ENCODE measurements at regions not wholly inside any gene's neighbourhood (a gene's known extent, or its start where the extent isn't known, plus 50 kb on each side); places are given as distances from the start of the nearest gene placed in this dataset.
"Not testable (repeated sequence)": the region's sequence is repeated elsewhere in the genome, so short reads cannot be mapped to it uniquely, and the experiment has no call there.

- Histone ChIP-seq H3K4me2 (no peak overlapping the region), H3K4me3 (no peak overlapping the region), H3K9ac (no peak overlapping the region), H3K4me1 (no peaks in the 10 kb centered on the region), H3K9me3 (replicated peaks in 1 of 11) (no peaks in the 10 kb centered on the region), H3K36me3 (no peaks in the 10 kb centered on the region), H3K27ac (no peak overlapping the region), H4K20me1 (no peaks in the 10 kb centered on the region), H3K27me3 (no peaks in the 10 kb centered on the region)
- no peak for TF ChIP-seq Cebpa-rat (IDR thresholded peaks at IDR 0.05)
Measured at GRCh38 chr2:191496838-191497237, 181.1 kb upstream of the NABP1 start.

- no peaks in the 10 kb centered on the region for H3K27me3 ChIP-seq
Measured at GRCh38 chr2:191497822-191498221, 180.1 kb upstream of the NABP1 start.

GRCh38 chr2:191499050-191499449 is 178.9 kb upstream of the NABP1 start:
- no peak overlapping the region for H3K27ac ChIP-seq
- H3K4me1 ChIP-seq, result no peaks in the 10 kb centered on the region
- H4K20me1 ChIP-seq, result no peaks in the 10 kb centered on the region
- no peaks in the 10 kb centered on the region for H3K36me3 ChIP-seq
- H3K4me2 ChIP-seq, result no peak overlapping the region
- no peaks in the 10 kb centered on the region for H3K9me3 ChIP-seq (replicated peaks in 1 of 11)
- H3K27me3 ChIP-seq, result no peaks in the 10 kb centered on the region
- H3K9ac ChIP-seq, result no peak overlapping the region
- H3K4me3 ChIP-seq, result no peak overlapping the region
- TF ChIP-seq Cebpa-rat (IDR thresholded peaks at IDR 0.05), result no peak

More at GRCh38 chr2:191497822-191498221, 180.1 kb upstream of the NABP1 start:
- H3K9me3 ChIP-seq (replicated peaks in 1 of 11), result no peaks in the 10 kb centered on the region
- H3K9ac ChIP-seq, result no peak overlapping the region
- no peaks in the 10 kb centered on the region for H4K20me1 ChIP-seq
- H3K4me3 ChIP-seq, result no peak overlapping the region
- no peak overlapping the region for H3K27ac ChIP-seq
- H3K4me1 ChIP-seq, result no peaks in the 10 kb centered on the region
- H3K4me2 ChIP-seq, result no peak overlapping the region
- no peaks in the 10 kb centered on the region for H3K36me3 ChIP-seq
- TF ChIP-seq Cebpa-rat (IDR thresholded peaks at IDR 0.05), result no peak

- no peak for TF ChIP-seq Cebpa-rat (IDR thresholded peaks at IDR 0.05)
- Histone ChIP-seq H3K27me3 (no peaks in the 10 kb centered on the region), H4K20me1 (no peaks in the 10 kb centered on the region), H3K4me2 (no peak overlapping the region), H3K27ac (no peak overlapping the region), H3K4me3 (no peak overlapping the region), H3K9me3 (replicated peaks in 1 of 11) (no peaks in the 10 kb centered on the region), H3K4me1 (no peaks in the 10 kb centered on the region), H3K9ac (no peak overlapping the region), H3K36me3 (no peaks in the 10 kb centered on the region)
Measured at GRCh38 chr2:191499874-191500565, 177.9 kb upstream of the NABP1 start.

- H3K27me3 ChIP-seq, result no peaks in the 10 kb centered on the region
- no peak for TF ChIP-seq Cebpa-rat (IDR thresholded peaks at IDR 0.05)
Measured at GRCh38 chr2:191500566-191500883, 177.4 kb upstream of the NABP1 start.

GRCh38 chr2:191500884-191501560 is 176.9 kb upstream of the NABP1 start:
- TF ChIP-seq Cebpa-rat (IDR thresholded peaks at IDR 0.05), result no peak
- H3K36me3 ChIP-seq, result no peaks in the 10 kb centered on the region
- no peak overlapping the region for H3K9ac ChIP-seq
- no peaks in the 10 kb centered on the region for H3K27me3 ChIP-seq
- H3K4me1 ChIP-seq, result no peaks in the 10 kb centered on the region
- H3K9me3 ChIP-seq (replicated peaks in 1 of 11), result 0 out of 22 replicates have a peak, but pooled peaks cover 0 to under 1% (median 0%) of the 10 kb centered on the region in 11 experiments
- no peak overlapping the region for H3K4me2 ChIP-seq
- no peak overlapping the region for H3K27ac ChIP-seq
- no peak overlapping the region for H3K4me3 ChIP-seq
- no peaks in the 10 kb centered on the region for H4K20me1 ChIP-seq

More at GRCh38 chr2:191500566-191500883, 177.4 kb upstream of the NABP1 start:
- H3K4me3 ChIP-seq, result no peak overlapping the region
- no peaks in the 10 kb centered on the region for H3K36me3 ChIP-seq
- H3K27ac ChIP-seq, result no peak overlapping the region
- H3K9me3 ChIP-seq (replicated peaks in 1 of 11), result no peaks in the 10 kb centered on the region
- no peak overlapping the region for H3K9ac ChIP-seq
- no peak overlapping the region for H3K4me2 ChIP-seq
- no peaks in the 10 kb centered on the region for H4K20me1 ChIP-seq
- H3K4me1 ChIP-seq, result no peaks in the 10 kb centered on the region

- Histone ChIP-seq H3K9ac (no peak overlapping the region), H4K20me1 (no peaks in the 10 kb centered on the region), H3K4me1 (no peaks in the 10 kb centered on the region), H3K4me3 (no peak overlapping the region), H3K4me2 (no peak overlapping the region), H3K27ac (no peak overlapping the region), H3K27me3 (no peaks in the 10 kb centered on the region), H3K36me3 (no peaks in the 10 kb centered on the region), H3K9me3 (replicated peaks in 1 of 11) (peaks cover 0 to 7% (median 4%) of the 10 kb centered on the region in 11 experiments; a peak in 5 of 22 replicates)
- no peak for TF ChIP-seq Cebpa-rat (IDR thresholded peaks at IDR 0.05)
Measured at GRCh38 chr2:191501561-191502168, 176.3 kb upstream of the NABP1 start.

- Histone ChIP-seq H3K27ac (no peak overlapping the region), H3K4me3 (no peak overlapping the region), H4K20me1 (no peaks in the 10 kb centered on the region), H3K4me1 (no peaks in the 10 kb centered on the region), H3K9ac (no peak overlapping the region), H3K9me3 (replicated peaks in 1 of 11) (peaks cover 7 to 18% (median 14%) of the 10 kb centered on the region in 11 experiments; a peak in 19 of 22 replicates), H3K4me2 (no peak overlapping the region), H3K36me3 (no peaks in the 10 kb centered on the region), H3K27me3 (no peaks in the 10 kb centered on the region)
- no peak for TF ChIP-seq Cebpa-rat (IDR thresholded peaks at IDR 0.05)
Measured at GRCh38 chr2:191506515-191506914, 171.4 kb upstream of the NABP1 start.

GRCh38 chr2:191507252-191507853 is 170.6 kb upstream of the NABP1 start:
- H3K4me1 ChIP-seq, H3K27ac ChIP-seq: not testable (repeated sequence)

More at GRCh38 chr2:191507252-191507853, 170.6 kb upstream of the NABP1 start:
- not testable (repeated sequence) for H3K4me2 ChIP-seq, H3K4me3 ChIP-seq, H3K36me3 ChIP-seq, H3K9ac ChIP-seq, H3K27me3 ChIP-seq, H4K20me1 ChIP-seq
- H3K9me3 ChIP-seq (replicated peaks in 1 of 11), result peaks cover 7 to 18% (median 14%) of the 10 kb centered on the region in 11 experiments; a peak in 19 of 22 replicates

Data from BLaER1 treated with 17β-estradiol and CSF1 and Interleukin-3, amounts not matched to agents 10 nM and 100 nM (cell line).